GM21717 (cell line): ENCODE measurements at regions not wholly inside any gene's neighbourhood (a gene's known extent, or its start where the extent isn't known, plus 50 kb on each side); places are given as distances from the start of the nearest gene placed in this dataset.

Experiments
- ATAC-seq: cut with Tn5 transposase; IDR thresholded peaks from one replicate; pipeline ENCODE4 v1.9.1; 2021; ENCODE audit warnings: mild to moderate bottlenecking, moderate library complexity; ENCODE audit not compliant: unreplicated experiment

GRCh38 chr21:35256468-35256988 lies 207.4 kb upstream of the RUNX1 start:
- ATAC-seq = no peak

- ATAC-seq = no peak
These were observed 205.7 kb upstream of the RUNX1 start for GRCh38 chr21:35254765-35255138.

GRCh38 chr21:35254006-35254764 lies 205.1 kb upstream of the RUNX1 start:
- ATAC-seq = no peak

- no peak for ATAC-seq
These were observed 203.7 kb upstream of the RUNX1 start for GRCh38 chr21:35252831-35253230.

GRCh38 chr21:35249636-35250035 lies 200.5 kb upstream of the RUNX1 start:
- no peak for ATAC-seq

GRCh38 chr21:35245879-35246278 lies 196.8 kb upstream of the RUNX1 start:
- ATAC-seq = no peak

- no peak for ATAC-seq
These were observed 195.4 kb upstream of the RUNX1 start for GRCh38 chr21:35244514-35244913.

GRCh38 chr21:35243171-35243570 lies 194.1 kb upstream of the RUNX1 start:
- ATAC-seq = no peak

- ATAC-seq = no peak
These were observed 190.7 kb upstream of the RUNX1 start for GRCh38 chr21:35239811-35240219.

GRCh38 chr21:35238119-35238518 lies 189.0 kb upstream of the RUNX1 start:
- ATAC-seq = no peak

GRCh38 chr21:35237287-35237686 lies 188.2 kb upstream of the RUNX1 start:
- ATAC-seq = no peak

- ATAC-seq = no peak
These were observed 187.0 kb upstream of the RUNX1 start for GRCh38 chr21:35236090-35236489.

GRCh38 chr21:35234725-35235124 lies 185.6 kb upstream of the RUNX1 start:
- peak; percentile 48 for ATAC-seq

GRCh38 chr21:35233756-35234155 lies 184.7 kb upstream of the RUNX1 start:
- ATAC-seq = no peak

- ATAC-seq = no peak
These were observed 183.6 kb upstream of the RUNX1 start for GRCh38 chr21:35232545-35233176.

GRCh38 chr21:35231090-35231489 lies 182.0 kb upstream of the RUNX1 start:
- ATAC-seq = no peak

- no peak for ATAC-seq
These were observed 180.2 kb upstream of the RUNX1 start for GRCh38 chr21:35229290-35229689.

- peak; percentile 42 for ATAC-seq
These were observed 178.7 kb upstream of the RUNX1 start for GRCh38 chr21:35227786-35228185.

- peak; percentile 65 for ATAC-seq
These were observed 178.1 kb upstream of the RUNX1 start for GRCh38 chr21:35226968-35227744.

- no peak for ATAC-seq
These were observed 177.2 kb upstream of the RUNX1 start for GRCh38 chr21:35226328-35226727.

GRCh38 chr21:35225573-35225972 lies 176.5 kb upstream of the RUNX1 start:
- ATAC-seq = no peak
